ENCODE measurements at regions not wholly inside any gene's neighbourhood (a gene's known extent, or its start where the extent isn't known, plus 50 kb on each side); places are given as distances from the start of the nearest gene placed in this dataset.

- Histone ChIP-seq H3K27me3 (no peaks in the 10 kb centered on the region), H3K9me3 (no peaks in the 10 kb centered on the region), H3K36me3 (ENCODE audit: low read depth, missing control alignments) (no peaks in the 10 kb centered on the region), H3K4me1 (no peaks in the 10 kb centered on the region), H3K27ac (no peak overlapping the region), H3K4me3 (no peak overlapping the region)
- 85 to 90% methylated on average over 3 of the region's 3 CpGs for WGBS, 2 donors
- intact Hi-C loops (cut with DNase I; ENCODE audit: low total_unique reads): no loop called here
- no peak for DNase-seq
- TF ChIP-seq CTCF (IDR thresholded peaks at IDR 0.05): no peak
These were observed 364.8 kb downstream of the BMP4 start for GRCh38 chr14:53591816-53592215.

- no peaks in the 10 kb centered on the region for H3K4me1 ChIP-seq
- no peaks in the 10 kb centered on the region for H3K36me3 ChIP-seq (ENCODE audit: low read depth, missing control alignments)
- DNase-seq: no peak
- TF ChIP-seq CTCF (IDR thresholded peaks at IDR 0.05) (no peak), POLR2A (IDR thresholded peaks at IDR 0.05) (no peak)
- H3K27me3 ChIP-seq: no peaks in the 10 kb centered on the region
- no peaks in the 10 kb centered on the region for H3K9me3 ChIP-seq
- no peak overlapping the region for H3K27ac ChIP-seq
- 71 to 74% methylated on average over 1 of the region's 1 CpG for WGBS, 2 donors
- intact Hi-C loops (cut with DNase I; ENCODE audit: low total_unique reads): no loop called here
- H3K4me3 ChIP-seq: no peak overlapping the region
These were observed 375.1 kb downstream of the BMP4 start for GRCh38 chr14:53581504-53581903.

GRCh38 chr14:53571641-53572328 is 384.8 kb downstream of the BMP4 start:
- no peaks in the 10 kb centered on the region for H3K9me3 ChIP-seq
- DNase-seq: no peak
- no peaks in the 10 kb centered on the region for H3K27me3 ChIP-seq
- intact Hi-C loops (cut with DNase I; ENCODE audit: low total_unique reads): no loop called here
- H3K36me3 ChIP-seq (ENCODE audit: low read depth, missing control alignments): no peaks in the 10 kb centered on the region
- H3K4me3 ChIP-seq: no peak overlapping the region
- H3K4me1 ChIP-seq: no peaks in the 10 kb centered on the region
- no peak overlapping the region for H3K27ac ChIP-seq
- WGBS, 2 donors: 65 to 66% methylated on average over 5 of the region's 5 CpGs
- TF ChIP-seq CTCF (IDR thresholded peaks at IDR 0.05) (no peak), POLR2A (IDR thresholded peaks at IDR 0.05) (no peak)

GRCh38 chr14:53570411-53571387 is 385.9 kb downstream of the BMP4 start:
- intact Hi-C loops (cut with DNase I; ENCODE audit: low total_unique reads): no loop called here
- no peaks in the 10 kb centered on the region for H3K27me3 ChIP-seq
- H3K4me1 ChIP-seq: no peaks in the 10 kb centered on the region
- no peak for DNase-seq
- H3K9me3 ChIP-seq: no peaks in the 10 kb centered on the region
- TF ChIP-seq CTCF (IDR thresholded peaks at IDR 0.05) (no peak), POLR2A (IDR thresholded peaks at IDR 0.05) (no peak)
- no peak overlapping the region for H3K4me3 ChIP-seq
- WGBS, 2 donors: 74 to 82% methylated on average over 9 of the region's 9 CpGs
- no peak overlapping the region for H3K27ac ChIP-seq
- H3K36me3 ChIP-seq (ENCODE audit: low read depth, missing control alignments): no peaks in the 10 kb centered on the region

Data from testis (tissue), 2 donors.